H1 (cell line): ENCODE measurements at regions not wholly inside any gene's neighbourhood (a gene's known extent, or its start where the extent isn't known, plus 50 kb on each side); places are given as distances from the start of the nearest gene placed in this dataset.

Experiments used
- ATF2 ChIP-seq: IDR thresholded peaks from 2 replicates; pipeline ENCODE4 v1.6.1; 2012; ENCODE audit warnings: low read length, inconsistent platforms
- EP300 ChIP-seq, 2 experiments: IDR thresholded peaks; 1 replicate in 1 of 2; 2 replicates in 1 of 2; pipeline ENCODE4 v1.6.1; 2011 to 2012; ENCODE audit warnings: low read depth in 2 of 2, low read length in 2 of 2, mild to moderate bottlenecking in 2 of 2, borderline replicate concordance in 1 of 2, inconsistent platforms in 1 of 2, moderate library complexity in 1 of 2
- EZH2 ChIP-seq: fragments of 200-600 bp; sonication (generic); IDR thresholded peaks from 2 replicates; pipeline ENCODE4 v1.7.1; 2012; ENCODE audit warnings: low read depth, mild to moderate bottlenecking, moderate library complexity, low read length, inconsistent platforms; ENCODE audit not compliant: severe bottlenecking
- RBBP5 ChIP-seq: IDR thresholded peaks from 2 replicates; pipeline ENCODE4 v1.7.1; 2012; ENCODE audit warnings: low read depth, mild to moderate bottlenecking, inconsistent platforms, low read length, moderate library complexity, borderline replicate concordance
- SP4 ChIP-seq: IDR thresholded peaks from 2 replicates; pipeline ENCODE4 v1.6.1; 2012; ENCODE audit warnings: low read length, inconsistent platforms
- SUZ12 ChIP-seq: fragments of 200-600 bp; sonication (generic); IDR thresholded peaks from 2 replicates; pipeline ENCODE4 v1.6.1; 2012; ENCODE audit warnings: mild to moderate bottlenecking, inconsistent platforms, low read length, moderate library complexity, mixed read lengths

- TF ChIP-seq SUZ12: no peak
- no peak for TF ChIP-seq SP4
- TF ChIP-seq RBBP5: no peak
- TF ChIP-seq EP300 (IDR thresholded peaks at IDR 0.05; ENCODE audit: borderline replicate concordance in 1 of 2, low read depth in 2 of 2, low read length in 2 of 2): no peak
- no peak for TF ChIP-seq EZH2
- no peak for TF ChIP-seq ATF2
- TF ChIP-seq, all 59 proteins: peak for 0
Observed at GRCh38 chr6:56795466-56796195, 152.9 kb upstream of the DST start (continued).
